ENCODE measurements at regions not wholly inside any gene's neighbourhood (a gene's known extent, or its start where the extent isn't known, plus 50 kb on each side); places are given as distances from the start of the nearest gene placed in this dataset.

DNA sequence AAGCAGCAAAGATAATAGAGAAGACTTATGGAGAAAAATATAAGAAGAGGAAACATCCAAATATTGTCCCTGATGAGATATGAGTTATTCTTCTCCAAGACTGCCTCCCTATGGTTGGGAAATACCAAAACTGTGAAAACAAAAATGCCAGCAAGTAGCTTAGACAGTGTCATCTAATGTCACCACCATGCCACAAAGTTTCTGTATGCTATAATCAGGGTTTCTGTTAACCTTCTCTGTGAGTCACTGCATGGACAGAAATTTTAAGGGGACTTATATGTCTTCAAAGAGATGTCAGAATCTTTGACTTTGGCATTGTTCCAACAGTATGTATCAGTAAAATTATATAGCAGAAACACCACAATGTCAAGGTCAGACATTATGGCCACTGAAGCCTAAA, 222.6 kb downstream of the KDM5D start:
- no peak for TF ChIP-seq EZH2 (IDR thresholded peaks at IDR 0.05; ENCODE audit: borderline replicate concordance, insufficient read depth, low read depth, low read length, poor library complexity, severe bottlenecking)
- TF ChIP-seq, protein P1, sequence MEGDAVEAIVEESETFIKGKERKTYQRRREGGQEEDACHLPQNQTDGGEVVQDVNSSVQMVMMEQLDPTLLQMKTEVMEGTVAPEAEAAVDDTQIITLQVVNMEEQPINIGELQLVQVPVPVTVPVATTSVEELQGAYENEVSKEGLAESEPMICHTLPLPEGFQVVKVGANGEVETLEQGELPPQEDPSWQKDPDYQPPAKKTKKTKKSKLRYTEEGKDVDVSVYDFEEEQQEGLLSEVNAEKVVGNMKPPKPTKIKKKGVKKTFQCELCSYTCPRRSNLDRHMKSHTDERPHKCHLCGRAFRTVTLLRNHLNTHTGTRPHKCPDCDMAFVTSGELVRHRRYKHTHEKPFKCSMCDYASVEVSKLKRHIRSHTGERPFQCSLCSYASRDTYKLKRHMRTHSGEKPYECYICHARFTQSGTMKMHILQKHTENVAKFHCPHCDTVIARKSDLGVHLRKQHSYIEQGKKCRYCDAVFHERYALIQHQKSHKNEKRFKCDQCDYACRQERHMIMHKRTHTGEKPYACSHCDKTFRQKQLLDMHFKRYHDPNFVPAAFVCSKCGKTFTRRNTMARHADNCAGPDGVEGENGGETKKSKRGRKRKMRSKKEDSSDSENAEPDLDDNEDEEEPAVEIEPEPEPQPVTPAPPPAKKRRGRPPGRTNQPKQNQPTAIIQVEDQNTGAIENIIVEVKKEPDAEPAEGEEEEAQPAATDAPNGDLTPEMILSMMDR (IDR thresholded peaks at IDR 0.05) = no peak
